ENCODE measurements at regions not wholly inside any gene's neighbourhood (a gene's known extent, or its start where the extent isn't known, plus 50 kb on each side); places are given as distances from the start of the nearest gene placed in this dataset.
"Not testable (repeated sequence)": the region's sequence is repeated elsewhere in the genome, so short reads cannot be mapped to it uniquely, and the experiment has no call there.

DNA sequence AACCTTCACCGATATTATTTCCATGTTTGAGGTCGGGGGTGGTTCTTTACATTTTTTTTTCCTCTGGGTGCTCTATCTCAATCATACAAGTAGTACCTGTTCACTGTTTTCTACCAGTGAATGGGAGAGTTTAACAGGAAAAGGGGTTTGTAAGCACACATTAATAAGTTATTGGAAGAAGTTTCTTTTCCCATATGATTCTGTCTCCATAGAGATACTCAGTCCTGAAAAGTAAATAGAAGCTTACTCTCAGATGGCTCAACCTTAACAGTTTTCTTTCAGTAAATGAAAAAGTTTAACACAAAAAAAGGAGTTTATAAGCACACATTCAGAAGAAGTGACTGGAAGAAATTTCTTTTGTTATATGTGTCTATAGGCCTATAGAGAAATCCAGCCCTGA, 995.6 kb upstream of the SLC39A10 start:
- WGBS (ENCODE audit: low lambda C conversion rate) = 13% methylated on average over 2 of the region's 2 CpGs
- no peaks in the 10 kb centered on the region for H3K4me1 ChIP-seq (ENCODE audit: control insufficient read depth in 1 of 2, insufficient read depth in 2 of 2, low read depth in 1 of 2, low read length in 1 of 2)
- TF ChIP-seq, protein P1, sequence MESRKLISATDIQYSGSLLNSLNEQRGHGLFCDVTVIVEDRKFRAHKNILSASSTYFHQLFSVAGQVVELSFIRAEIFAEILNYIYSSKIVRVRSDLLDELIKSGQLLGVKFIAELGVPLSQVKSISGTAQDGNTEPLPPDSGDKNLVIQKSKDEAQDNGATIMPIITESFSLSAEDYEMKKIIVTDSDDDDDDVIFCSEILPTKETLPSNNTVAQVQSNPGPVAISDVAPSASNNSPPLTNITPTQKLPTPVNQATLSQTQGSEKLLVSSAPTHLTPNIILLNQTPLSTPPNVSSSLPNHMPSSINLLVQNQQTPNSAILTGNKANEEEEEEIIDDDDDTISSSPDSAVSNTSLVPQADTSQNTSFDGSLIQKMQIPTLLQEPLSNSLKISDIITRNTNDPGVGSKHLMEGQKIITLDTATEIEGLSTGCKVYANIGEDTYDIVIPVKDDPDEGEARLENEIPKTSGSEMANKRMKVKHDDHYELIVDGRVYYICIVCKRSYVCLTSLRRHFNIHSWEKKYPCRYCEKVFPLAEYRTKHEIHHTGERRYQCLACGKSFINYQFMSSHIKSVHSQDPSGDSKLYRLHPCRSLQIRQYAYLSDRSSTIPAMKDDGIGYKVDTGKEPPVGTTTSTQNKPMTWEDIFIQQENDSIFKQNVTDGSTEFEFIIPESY (IDR thresholded peaks at IDR 0.05; ENCODE audit: borderline replicate concordance, low read depth) = no peak
- TF ChIP-seq RXRA (IDR thresholded peaks at IDR 0.05; ENCODE audit: borderline replicate concordance, low read depth) (no peak), RAD21 (IDR thresholded peaks at IDR 0.05; ENCODE audit: low read length) (no peak), MXI1 (IDR thresholded peaks at IDR 0.05; ENCODE audit: low read depth, low read length) (no peak), TCF12 (IDR thresholded peaks at IDR 0.05) (no peak)
- TF ChIP-seq, protein P2, sequence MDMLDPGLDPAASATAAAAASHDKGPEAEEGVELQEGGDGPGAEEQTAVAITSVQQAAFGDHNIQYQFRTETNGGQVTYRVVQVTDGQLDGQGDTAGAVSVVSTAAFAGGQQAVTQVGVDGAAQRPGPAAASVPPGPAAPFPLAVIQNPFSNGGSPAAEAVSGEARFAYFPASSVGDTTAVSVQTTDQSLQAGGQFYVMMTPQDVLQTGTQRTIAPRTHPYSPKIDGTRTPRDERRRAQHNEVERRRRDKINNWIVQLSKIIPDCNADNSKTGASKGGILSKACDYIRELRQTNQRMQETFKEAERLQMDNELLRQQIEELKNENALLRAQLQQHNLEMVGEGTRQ (IDR thresholded peaks at IDR 0.05; ENCODE audit: borderline replicate concordance, low read depth, low read length) = no peak

DNA sequence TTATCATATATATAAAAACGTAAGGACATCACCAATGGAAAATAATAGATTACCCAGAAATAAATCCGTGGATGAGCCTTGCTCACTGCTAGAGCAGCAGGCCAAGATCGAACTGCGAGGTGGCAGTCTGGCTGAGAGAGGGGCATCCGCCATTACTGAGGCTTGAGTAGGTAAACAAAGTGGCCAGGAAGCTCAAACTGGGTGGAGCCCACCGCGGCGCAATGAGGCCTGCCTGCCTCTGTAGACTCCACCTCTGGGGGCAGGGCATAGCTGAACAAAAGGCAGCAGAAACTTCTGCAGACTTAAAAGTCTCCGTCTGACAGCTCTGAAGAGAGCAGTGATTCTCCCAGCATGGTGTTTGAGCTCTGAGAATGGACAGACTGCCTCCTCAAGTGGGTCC, 1018.0 kb upstream of the SLC39A10 start:
- H2AFZ ChIP-seq (ENCODE audit: low read depth); H3K9me2 ChIP-seq; H4K20me1 ChIP-seq (ENCODE audit: insufficient read depth); H3K27ac ChIP-seq (ENCODE audit: low read depth in 2 of 2, low read length in 1 of 2); DNase-seq; H3K9ac ChIP-seq; H3K9me3 ChIP-seq; H3F3A ChIP-seq (replicated peaks; ENCODE audit: insufficient read depth); H3K4me3 ChIP-seq (ENCODE audit: low read depth in 2 of 2, low read length in 1 of 2); CTCF ChIA-PET; H3K79me2 ChIP-seq (ENCODE audit: insufficient read depth); H3K4me2 ChIP-seq; H3K4me1 ChIP-seq (ENCODE audit: control insufficient read depth in 1 of 2, insufficient read depth in 2 of 2, low read depth in 1 of 2, low read length in 1 of 2); POLR2A ChIA-PET; H3K36me3 ChIP-seq (replicated peaks in 1 of 2; ENCODE audit: control insufficient read depth in 1 of 2, insufficient read depth in 2 of 2, low read length in 1 of 2); H3K27me3 ChIP-seq (ENCODE audit: insufficient read depth): not testable (repeated sequence)
- WGBS (ENCODE audit: low lambda C conversion rate) = 50% methylated on average over 8 of the region's 9 CpGs

More for the DNA sequence above, 995.6 kb upstream of the SLC39A10 start:
- Histone ChIP-seq H3K9me2 (no peaks in the 10 kb centered on the region), H3F3A (replicated peaks; ENCODE audit: insufficient read depth) (no peaks in the 10 kb centered on the region), H3K9me3 (no peaks in the 10 kb centered on the region), H3K27ac (ENCODE audit: low read depth in 2 of 2, low read length in 1 of 2) (no peak overlapping the region), H3K4me2 (no peak overlapping the region), H4K20me1 (ENCODE audit: insufficient read depth) (no peaks in the 10 kb centered on the region), H3K36me3 (replicated peaks in 1 of 2; ENCODE audit: control insufficient read depth in 1 of 2, insufficient read depth in 2 of 2, low read length in 1 of 2) (no peaks in the 10 kb centered on the region), H3K27me3 (ENCODE audit: insufficient read depth) (no peaks in the 10 kb centered on the region), H2AFZ (ENCODE audit: low read depth) (no peak overlapping the region), H3K9ac (no peak overlapping the region), H3K79me2 (ENCODE audit: insufficient read depth) (no peaks in the 10 kb centered on the region), H3K4me3 (ENCODE audit: low read depth in 2 of 2, low read length in 1 of 2) (no peak overlapping the region)
- DNase-seq = no peak
- ChIA-PET POLR2A (no interaction called here), CTCF (no interaction called here)

DNA sequence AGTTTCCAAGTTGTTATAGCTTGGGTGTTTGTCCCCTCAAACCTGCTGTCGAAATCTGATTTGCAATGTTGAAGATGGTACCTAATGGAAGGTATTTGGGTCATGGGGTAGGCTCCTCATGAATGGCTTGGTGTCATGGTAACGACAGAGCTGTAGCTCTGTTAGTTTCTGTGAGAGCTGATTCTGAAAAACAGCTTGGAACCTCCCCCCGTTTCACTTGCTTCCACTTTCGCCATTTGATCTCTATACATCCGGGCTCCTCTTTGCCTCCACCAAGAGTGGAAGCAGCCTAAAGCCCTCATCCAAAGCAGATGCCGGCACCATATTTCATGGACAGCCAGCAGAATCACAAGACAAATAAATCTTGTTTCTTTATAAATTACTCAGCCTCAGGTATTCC, 1035.1 kb upstream of the SLC39A10 start:
- no peaks in the 10 kb centered on the region for H3K27me3 ChIP-seq (ENCODE audit: insufficient read depth)
- H3K9me2 ChIP-seq = no peaks in the 10 kb centered on the region
- no peak overlapping the region for H3K4me2 ChIP-seq
- H3K4me1 ChIP-seq (ENCODE audit: control insufficient read depth in 1 of 2, insufficient read depth in 2 of 2, low read depth in 1 of 2, low read length in 1 of 2) = no peaks in the 10 kb centered on the region; a peak in 1 of 4 replicates
- no peak overlapping the region for H2AFZ ChIP-seq (ENCODE audit: low read depth)
- TF ChIP-seq FOXM1 (IDR thresholded peaks at IDR 0.05; ENCODE audit: low read depth) = no peak
- TF ChIP-seq CHD2 (IDR thresholded peaks at IDR 0.05; ENCODE audit: low read length, partially characterized antibody) = no peak
- TF ChIP-seq EZH2phosphoT487 (IDR thresholded peaks at IDR 0.05; ENCODE audit: borderline replicate concordance, low read depth) = no peak
- TF ChIP-seq TCF12 (IDR thresholded peaks at IDR 0.05) = no peak
- no peak for TF ChIP-seq GABPA (IDR thresholded peaks at IDR 0.05; ENCODE audit: low read depth)
- TF ChIP-seq GATA2 (CRISPR knock-in tag; IDR thresholded peaks at IDR 0.05) = no peak
- TF ChIP-seq, protein P1 (IDR thresholded peaks at IDR 0.05; ENCODE audit: borderline replicate concordance, low read depth) = no peak
- TF ChIP-seq, protein P2 (IDR thresholded peaks at IDR 0.05; ENCODE audit: borderline replicate concordance, low read depth, low read length) = no peak
- TF ChIP-seq YY1 (IDR thresholded peaks at IDR 0.05; ENCODE audit: low read depth) = no peak
- no peak for TF ChIP-seq MEF2A (IDR thresholded peaks at IDR 0.05; ENCODE audit: borderline replicate concordance, low read depth)
- no peak for TF ChIP-seq TAF1 (IDR thresholded peaks at IDR 0.05; ENCODE audit: borderline replicate concordance, low read depth, low read length)
- no peak for TF ChIP-seq SMC3 (IDR thresholded peaks at IDR 0.05; ENCODE audit: low read depth, low read length)
- no peak for TF ChIP-seq FOSL2 (IDR thresholded peaks at IDR 0.05; ENCODE audit: borderline replicate concordance, low read depth)
- H3K9me3 ChIP-seq = no peaks in the 10 kb centered on the region
- CTCF ChIA-PET = no interaction called here
- no peaks in the 10 kb centered on the region for H3F3A ChIP-seq (replicated peaks; ENCODE audit: insufficient read depth)
- no peaks in the 10 kb centered on the region for H3K36me3 ChIP-seq (replicated peaks in 1 of 2; ENCODE audit: control insufficient read depth in 1 of 2, insufficient read depth in 2 of 2, low read length in 1 of 2)
- POLR2A ChIA-PET = no interaction called here
- WGBS (ENCODE audit: low lambda C conversion rate) = 4% methylated on average over 6 of the region's 6 CpGs
- H3K27ac ChIP-seq (ENCODE audit: low read depth in 2 of 2, low read length in 1 of 2) = no peak overlapping the region
- DNase-seq = no peak
- H3K4me3 ChIP-seq (ENCODE audit: low read depth in 2 of 2, low read length in 1 of 2) = no peak overlapping the region
- no peak overlapping the region for H3K9ac ChIP-seq
- no peaks in the 10 kb centered on the region for H4K20me1 ChIP-seq (ENCODE audit: insufficient read depth)
- no peaks in the 10 kb centered on the region for H3K79me2 ChIP-seq (ENCODE audit: insufficient read depth)
